ENCODE measurements at regions not wholly inside any gene's neighbourhood (a gene's known extent, or its start where the extent isn't known, plus 50 kb on each side); places are given as distances from the start of the nearest gene placed in this dataset.
"Not testable (repeated sequence)": the region's sequence is repeated elsewhere in the genome, so short reads cannot be mapped to it uniquely, and the experiment has no call there.

GRCh38 chr11:13614918-13615317, 53.5 kb upstream of the FAR1 start:
- ATAC-seq; DNase-seq; intact Hi-C loops (cut with DNase I, micrococcal nuclease): not testable (repeated sequence)

- no peak for DNase-seq
- no peak for ATAC-seq
- intact Hi-C loops (cut with DNase I, micrococcal nuclease) = no loop called here
These were observed 59.8 kb upstream of the FAR1 start for GRCh38 chr11:13608656-13609055.

- DNase-seq (no peak), ATAC-seq (no peak)
- intact Hi-C loops (cut with DNase I, micrococcal nuclease) = no loop called here
These were observed 61.8 kb upstream of the FAR1 start for GRCh38 chr11:13606701-13607100.

- intact Hi-C loops (cut with DNase I, micrococcal nuclease) = no loop called here
- ATAC-seq (no peak), DNase-seq (no peak)
These were observed 64.8 kb upstream of the FAR1 start for GRCh38 chr11:13603661-13604060.

- DNase-seq (no peak), ATAC-seq (no peak)
- intact Hi-C loops (cut with DNase I, micrococcal nuclease) = no loop called here
These were observed 65.6 kb upstream of the FAR1 start for GRCh38 chr11:13602844-13603243.

GRCh38 chr11:13596611-13597326, 71.7 kb upstream of the FAR1 start:
- no peak for ATAC-seq
- intact Hi-C loops (cut with DNase I, micrococcal nuclease) = no loop called here

GRCh38 chr11:13595166-13595565, 73.3 kb upstream of the FAR1 start:
- DNase-seq = no peak
- intact Hi-C loops (cut with DNase I, micrococcal nuclease) = no loop called here
- no peak for ATAC-seq

More at GRCh38 chr11:13596611-13597326, 71.7 kb upstream of the FAR1 start:
- no peak for DNase-seq

GRCh38 chr11:13594044-13594443, 74.4 kb upstream of the FAR1 start:
- intact Hi-C loops (cut with DNase I, micrococcal nuclease) = no loop called here
- DNase-seq (no peak), ATAC-seq (peak; percentile 92)

GRCh38 chr11:13578514-13579140, 82.8 kb upstream of the PTH start:
- intact Hi-C loops (cut with DNase I, micrococcal nuclease) = no loop called here
- DNase-seq (no peak), ATAC-seq (peak; percentile 34)

- DNase-seq (no peak), ATAC-seq (peak; percentile 64)
- intact Hi-C loops (cut with DNase I, micrococcal nuclease) = no loop called here
These were observed 82.1 kb upstream of the PTH start for GRCh38 chr11:13577881-13578280.

GRCh38 chr11:13576995-13577394, 81.2 kb upstream of the PTH start:
- no peak for DNase-seq
- no peak for ATAC-seq
- intact Hi-C loops (cut with DNase I, micrococcal nuclease) = no loop called here

GRCh38 chr11:13575385-13575784, 79.6 kb upstream of the PTH start:
- intact Hi-C loops (cut with DNase I, micrococcal nuclease) = not testable (repeated sequence)

GRCh38 chr11:13567551-13567950, 71.8 kb upstream of the PTH start:
- no peak for DNase-seq
- intact Hi-C loops (cut with DNase I, micrococcal nuclease) = no loop called here
- ATAC-seq = no peak

More at GRCh38 chr11:13575385-13575784, 79.6 kb upstream of the PTH start:
- not testable (repeated sequence) for ATAC-seq, DNase-seq

GRCh38 chr11:13561860-13562259, 66.1 kb upstream of the PTH start:
- ATAC-seq = no peak
- intact Hi-C loops (cut with DNase I, micrococcal nuclease) = no loop called here
- DNase-seq = no peak

- ATAC-seq; intact Hi-C loops (cut with DNase I, micrococcal nuclease): not testable (repeated sequence)
- peak; percentile 70 to 87 for DNase-seq
These were observed 64.5 kb upstream of the PTH start for GRCh38 chr11:13560341-13560740.

GRCh38 chr11:13552784-13553183, 57.0 kb upstream of the PTH start:
- intact Hi-C loops (cut with DNase I, micrococcal nuclease) = no loop called here
- ATAC-seq (no peak), DNase-seq (no peak)

- ATAC-seq (no peak), DNase-seq (no peak)
- intact Hi-C loops (cut with DNase I, micrococcal nuclease) = no loop called here
These were observed 56.0 kb upstream of the PTH start for GRCh38 chr11:13551834-13552233.

- ATAC-seq = no peak
- intact Hi-C loops (cut with DNase I, micrococcal nuclease) = no loop called here
These were observed 55.0 kb upstream of the PTH start for GRCh38 chr11:13550761-13551160.

GRCh38 chr11:13546092-13546491, 50.3 kb upstream of the PTH start:
- DNase-seq; intact Hi-C loops (cut with DNase I, micrococcal nuclease); ATAC-seq: not testable (repeated sequence)

More at GRCh38 chr11:13550761-13551160, 55.0 kb upstream of the PTH start:
- no peak for DNase-seq

All from left colon (tissue), 2 donors.